ENCODE measurements at regions not wholly inside any gene's neighbourhood (a gene's known extent, or its start where the extent isn't known, plus 50 kb on each side); places are given as distances from the start of the nearest gene placed in this dataset.

- no peak for ATAC-seq
- no peak overlapping the region for H3K4me3 ChIP-seq
- H3K27ac ChIP-seq, result no peak overlapping the region
- H3K27me3 ChIP-seq, result peaks cover 22% of the 10 kb centered on the region
- H3K4me1 ChIP-seq, result no peaks in the 10 kb centered on the region
- H3K9me3 ChIP-seq, result peaks cover 0 to 31% (median 0%) of the 10 kb centered on the region in 3 donors
- WGBS, 2 donors (ENCODE audit: low coverage in 1 of 2), result 53 to 54% methylated on average over 4 of the region's 4 CpGs
- no peak for TF ChIP-seq EP300 (IDR thresholded peaks at IDR 0.05)
- TF ChIP-seq POLR2AphosphoS5 (IDR thresholded peaks at IDR 0.05), result no peak
- TF ChIP-seq POLR2A (IDR thresholded peaks at IDR 0.05), result no peak
- no peak for TF ChIP-seq CTCF (IDR thresholded peaks at IDR 0.05)
- no peaks in the 10 kb centered on the region for H3K36me3 ChIP-seq
Observed at GRCh38 chr5:54927097-54927746, 58.2 kb downstream of the ESM1 start.

GRCh38 chr5:54924487-54924886, 60.9 kb downstream of the ESM1 start:
- H3K27ac ChIP-seq, result no peak overlapping the region
- no peak overlapping the region for H3K4me3 ChIP-seq
- ATAC-seq, result no peak
- H3K27me3 ChIP-seq, result peaks cover 6% of the 10 kb centered on the region
- peaks cover 0 to 31% (median 0%) of the 10 kb centered on the region in 3 donors for H3K9me3 ChIP-seq
- no peaks in the 10 kb centered on the region for H3K4me1 ChIP-seq
- H3K36me3 ChIP-seq, result no peaks in the 10 kb centered on the region
- no peak for TF ChIP-seq POLR2A (IDR thresholded peaks at IDR 0.05)
- no peak for TF ChIP-seq POLR2AphosphoS5 (IDR thresholded peaks at IDR 0.05)
- TF ChIP-seq EP300 (IDR thresholded peaks at IDR 0.05), result no peak
- TF ChIP-seq CTCF (IDR thresholded peaks at IDR 0.05), result no peak

- H3K36me3 ChIP-seq, result no peaks in the 10 kb centered on the region
- no peak overlapping the region for H3K27ac ChIP-seq
- H3K4me3 ChIP-seq, result no peak overlapping the region
- H3K9me3 ChIP-seq, result no peaks in the 10 kb centered on the region
- no peaks in the 10 kb centered on the region for H3K4me1 ChIP-seq
- no peak for ATAC-seq
- TF ChIP-seq POLR2A (IDR thresholded peaks at IDR 0.05) (no peak), CTCF (IDR thresholded peaks at IDR 0.05) (no peak), POLR2AphosphoS5 (IDR thresholded peaks at IDR 0.05) (no peak)
- H3K27me3 ChIP-seq, result peaks cover 8% of the 10 kb centered on the region
Observed at GRCh38 chr5:54917323-54917722, 68.1 kb downstream of the ESM1 start.

- H3K36me3 ChIP-seq, result no peaks in the 10 kb centered on the region
- H3K27me3 ChIP-seq, result peaks cover 8% of the 10 kb centered on the region
- no peaks in the 10 kb centered on the region for H3K9me3 ChIP-seq
- H3K4me3 ChIP-seq, result no peak overlapping the region
- no peaks in the 10 kb centered on the region for H3K4me1 ChIP-seq
- WGBS, 2 donors (ENCODE audit: low coverage in 1 of 2), result 19 to 25% methylated on average over 3 of the region's 3 CpGs
- no peak for ATAC-seq
- H3K27ac ChIP-seq, result no peak overlapping the region
- no peak for TF ChIP-seq POLR2A (IDR thresholded peaks at IDR 0.05)
- TF ChIP-seq POLR2AphosphoS5 (IDR thresholded peaks at IDR 0.05), result no peak
- no peak for TF ChIP-seq EP300 (IDR thresholded peaks at IDR 0.05)
- no peak for TF ChIP-seq CTCF (IDR thresholded peaks at IDR 0.05)
Observed at GRCh38 chr5:54915466-54916027, 69.8 kb downstream of the ESM1 start.

GRCh38 chr5:54912021-54912420, 73.4 kb downstream of the ESM1 start:
- Histone ChIP-seq H3K9me3 (no peaks in the 10 kb centered on the region), H3K4me1 (no peaks in the 10 kb centered on the region), H3K27me3 (peaks cover 8% of the 10 kb centered on the region), H3K36me3 (no peaks in the 10 kb centered on the region), H3K27ac (no peak overlapping the region), H3K4me3 (no peak overlapping the region)
- no peak for ATAC-seq
- TF ChIP-seq CTCF (IDR thresholded peaks at IDR 0.05), result no peak
- TF ChIP-seq POLR2A (IDR thresholded peaks at IDR 0.05), result no peak
- TF ChIP-seq POLR2AphosphoS5 (IDR thresholded peaks at IDR 0.05), result no peak
- TF ChIP-seq EP300 (IDR thresholded peaks at IDR 0.05), result no peak
- WGBS, 2 donors (ENCODE audit: low coverage in 1 of 2), result 100% methylated on average over 1 of the region's 1 CpG
